ENCODE measurements at regions not wholly inside any gene's neighbourhood (a gene's known extent, or its start where the extent isn't known, plus 50 kb on each side); places are given as distances from the start of the nearest gene placed in this dataset.

DNA sequence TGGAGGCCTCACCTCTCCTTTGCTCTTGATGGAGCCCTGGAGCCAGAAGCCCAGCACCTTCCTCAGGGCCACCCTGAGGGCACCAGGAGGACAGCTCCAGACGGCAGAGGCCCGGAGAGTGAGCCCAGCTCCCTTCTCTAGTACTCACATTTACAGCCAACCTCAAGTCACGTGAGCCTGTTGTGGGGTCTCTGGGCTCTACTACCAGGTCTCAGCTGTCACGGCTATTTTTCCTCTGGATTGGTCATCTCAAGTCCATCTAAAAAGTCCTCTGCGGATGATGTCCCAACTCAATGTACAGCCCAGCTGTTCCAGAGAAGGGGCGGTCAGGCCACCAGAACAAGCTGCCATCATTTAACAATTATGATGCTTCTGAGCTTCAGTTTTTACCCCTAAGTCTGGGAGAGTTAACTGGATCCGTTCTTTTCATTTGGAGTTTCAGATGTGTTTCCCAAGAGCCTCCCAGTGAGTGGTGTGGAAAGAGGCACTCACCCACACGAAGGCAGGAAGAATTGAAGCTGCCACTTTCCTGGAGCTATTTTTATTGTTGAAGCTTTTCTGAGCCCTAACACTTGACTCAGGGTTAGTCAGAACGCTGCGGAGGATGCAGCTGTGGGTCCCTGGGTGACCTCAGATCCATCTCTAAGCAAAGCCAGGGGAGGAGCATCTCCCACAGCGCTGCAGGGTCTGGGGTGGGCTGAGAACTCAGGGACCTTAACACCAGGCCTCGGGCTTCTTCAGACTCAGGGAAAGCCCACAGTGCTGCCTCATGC is 143.5 kb upstream of the UBL3 start:
- H3K36me3 ChIP-seq: no peaks in the 10 kb centered on the region
- intact Hi-C loops (cut with DNase I; ENCODE audit: low total_unique reads): no loop called here
- no peak for ATAC-seq
- H3K4me1 ChIP-seq: no peaks in the 10 kb centered on the region
- in situ Hi-C loops (cut with MboI; ENCODE audit: low sequenced_read_pairs in 4 of 4): no loop called here
- no peak overlapping the region for H3K27ac ChIP-seq
- no peaks in the 10 kb centered on the region for H3K9me3 ChIP-seq
- DNase-seq: no peak
- no peak overlapping the region for H3K4me3 ChIP-seq
- TF ChIP-seq POLR2A (IDR thresholded peaks at IDR 0.05): no peak
- TF ChIP-seq CTCF (IDR thresholded peaks at IDR 0.05 in 4 of 5, conservative IDR thresholded peaks at IDR 0.05 in 1 of 5): no peak
- H3K27me3 ChIP-seq: no peaks in the 10 kb centered on the region

- no peak overlapping the region for H3K4me3 ChIP-seq
- no peaks in the 10 kb centered on the region for H3K27me3 ChIP-seq
- intact Hi-C loops (cut with DNase I; ENCODE audit: low total_unique reads) (no loop called here), in situ Hi-C loops (cut with MboI; ENCODE audit: low sequenced_read_pairs in 4 of 4) (no loop called here)
- TF ChIP-seq POLR2A (IDR thresholded peaks at IDR 0.05) (no peak), CTCF (IDR thresholded peaks at IDR 0.05 in 4 of 5, conservative IDR thresholded peaks at IDR 0.05 in 1 of 5) (no peak)
- no peaks in the 10 kb centered on the region for H3K4me1 ChIP-seq
- H3K9me3 ChIP-seq: no peaks in the 10 kb centered on the region
- H3K36me3 ChIP-seq: no peaks in the 10 kb centered on the region
- DNase-seq (no peak), ATAC-seq (no peak)
- no peak overlapping the region for H3K27ac ChIP-seq
Measured at GRCh38 chr13:29993196-29993595, 142.8 kb upstream of the UBL3 start.

DNA sequence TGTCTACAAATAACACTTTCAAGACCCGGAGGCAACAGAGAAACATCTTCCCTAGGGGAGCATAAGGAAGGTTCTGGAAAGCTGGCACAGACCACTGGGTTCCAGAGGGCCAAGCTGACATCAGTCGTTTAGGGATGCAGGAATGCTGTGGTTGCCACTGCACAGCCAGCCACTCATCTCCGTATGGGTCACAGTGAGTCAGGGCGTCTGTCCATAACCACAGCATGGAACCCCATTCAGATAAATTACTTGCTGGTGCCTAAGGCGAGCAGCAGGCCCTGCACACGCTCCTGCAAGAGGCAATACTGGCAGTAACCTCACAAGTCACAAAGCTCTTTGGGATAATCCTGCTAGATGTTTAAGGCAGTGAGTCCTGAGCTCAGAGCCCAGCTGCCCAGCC is 140.9 kb upstream of the UBL3 start:
- H3K9me3 ChIP-seq: peaks cover 0 to 7% (median 0%) of the 10 kb centered on the region in 3 donors
- no peak overlapping the region for H3K4me3 ChIP-seq
- H3K4me1 ChIP-seq: no peaks in the 10 kb centered on the region
- H3K27me3 ChIP-seq: no peaks in the 10 kb centered on the region
- H3K36me3 ChIP-seq: no peaks in the 10 kb centered on the region
- TF ChIP-seq POLR2A (IDR thresholded peaks at IDR 0.05): no peak
- no peak for TF ChIP-seq CTCF (IDR thresholded peaks at IDR 0.05 in 4 of 5, conservative IDR thresholded peaks at IDR 0.05 in 1 of 5)
- H3K27ac ChIP-seq: no peak overlapping the region
- ATAC-seq: no peak
- intact Hi-C loops (cut with DNase I; ENCODE audit: low total_unique reads) (no loop called here), in situ Hi-C loops (cut with MboI; ENCODE audit: low sequenced_read_pairs in 4 of 4) (no loop called here)
- no peak for DNase-seq

- in situ Hi-C loops (cut with MboI; ENCODE audit: low sequenced_read_pairs in 4 of 4) (no loop called here), intact Hi-C loops (cut with DNase I; ENCODE audit: low total_unique reads) (no loop called here)
- DNase-seq (no peak), ATAC-seq (no peak)
- TF ChIP-seq POLR2A (IDR thresholded peaks at IDR 0.05): no peak
- TF ChIP-seq CTCF (IDR thresholded peaks at IDR 0.05 in 4 of 5, conservative IDR thresholded peaks at IDR 0.05 in 1 of 5): no peak
- Histone ChIP-seq H3K4me1 (no peaks in the 10 kb centered on the region), H3K27ac (no peak overlapping the region), H3K36me3 (no peaks in the 10 kb centered on the region), H3K27me3 (no peaks in the 10 kb centered on the region), H3K4me3 (no peak overlapping the region), H3K9me3 (peaks cover 0 to 7% (median 0%) of the 10 kb centered on the region in 3 donors)
Measured at GRCh38 chr13:29987340-29987739, 136.9 kb upstream of the UBL3 start.

DNA sequence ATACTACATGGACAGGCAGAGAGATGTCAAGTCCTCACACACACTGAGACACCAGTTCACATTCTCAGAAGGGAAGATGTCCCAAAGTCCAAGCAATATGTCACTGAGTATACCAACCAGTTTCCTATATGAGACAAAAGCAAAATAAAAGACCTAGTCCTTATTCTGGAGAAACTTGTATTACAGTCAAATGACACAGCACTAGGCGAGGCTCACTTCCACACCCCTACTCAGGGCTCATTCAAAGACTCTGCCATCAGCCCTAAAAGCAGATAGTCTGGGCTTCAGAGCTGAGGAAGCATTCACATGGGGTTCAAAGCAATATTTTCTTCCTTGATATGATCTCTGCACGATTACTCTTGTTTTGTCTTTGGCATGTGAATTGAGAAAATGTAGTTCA is 129.9 kb upstream of the UBL3 start:
- H3K27ac ChIP-seq: no peak overlapping the region
- ATAC-seq (no peak), DNase-seq (no peak)
- no peak overlapping the region for H3K4me3 ChIP-seq
- H3K27me3 ChIP-seq: no peaks in the 10 kb centered on the region
- in situ Hi-C loops (cut with MboI; ENCODE audit: low sequenced_read_pairs in 4 of 4) (no loop called here), intact Hi-C loops (cut with DNase I; ENCODE audit: low total_unique reads) (no loop called here)
- no peaks in the 10 kb centered on the region for H3K4me1 ChIP-seq
- TF ChIP-seq CTCF (IDR thresholded peaks at IDR 0.05 in 4 of 5, conservative IDR thresholded peaks at IDR 0.05 in 1 of 5): no peak
- TF ChIP-seq POLR2A (IDR thresholded peaks at IDR 0.05): no peak
- no peaks in the 10 kb centered on the region for H3K36me3 ChIP-seq
- no peaks in the 10 kb centered on the region for H3K9me3 ChIP-seq

Measured in gastrocnemius medialis (tissue), 4 donors.